MM.1S (cell line): ENCODE measurements at regions not wholly inside any gene's neighbourhood (a gene's known extent, or its start where the extent isn't known, plus 50 kb on each side); places are given as distances from the start of the nearest gene placed in this dataset.

ENCODE experiments used
- DNase-seq: peaks from one replicate; pipeline ENCODE4 v3.0.0-alpha.2; 2015
- H2AFZ ChIP-seq: fragments of 300-600 bp; sonication (generic); 2 replicates; pipeline ENCODE4 v1.6.0; 2016; ENCODE audit warnings: antibody characterized with exemption, low read length
- H3F3A ChIP-seq: fragments of 300-600 bp; sonication (generic); 2 replicates; pipeline ENCODE4 v1.6.1; 2016; ENCODE audit warnings: mild to moderate bottlenecking, antibody characterized with exemption, low read length, moderate library complexity, mixed read lengths; ENCODE audit not compliant: insufficient read depth
- H3K27ac ChIP-seq: fragments of 300-600 bp; sonication (generic); 2 replicates; pipeline ENCODE4 v1.5.1; 2016; ENCODE audit warnings: mild to moderate bottlenecking, low read length
- H3K27me3 ChIP-seq: fragments of 300-600 bp; sonication (generic); replicated peaks from 2 replicates; pipeline ENCODE4 v1.6.0; 2016; ENCODE audit warnings: low read length; ENCODE audit not compliant: insufficient read depth
- H3K36me3 ChIP-seq: fragments of 300-600 bp; sonication (generic); replicated peaks from 2 replicates; pipeline ENCODE4 v1.6.1; 2016; ENCODE audit warnings: mild to moderate bottlenecking, low read length, mixed read lengths; ENCODE audit not compliant: insufficient read depth
- H3K4me1 ChIP-seq: fragments of 300-600 bp; sonication (generic); 2 replicates; pipeline ENCODE4 v1.6.1; 2016; ENCODE audit warnings: low read length, mixed read lengths
- H3K4me2 ChIP-seq: fragments of 300-600 bp; sonication (generic); 2 replicates; pipeline ENCODE4 v1.6.0; 2016; ENCODE audit warnings: low read depth, low read length
- H3K4me3 ChIP-seq: fragments of 300-600 bp; sonication (generic); 2 replicates; pipeline ENCODE4 v1.5.1; 2016; ENCODE audit warnings: low read length, mixed read lengths
- H3K79me2 ChIP-seq: fragments of 300-600 bp; sonication (generic); 2 replicates; pipeline ENCODE4 v1.6.1; 2016; ENCODE audit warnings: mixed run types, low read length, mixed read lengths
- H3K9ac ChIP-seq: fragments of 300-600 bp; sonication (generic); 2 replicates; pipeline ENCODE4 v1.6.1; 2016; ENCODE audit warnings: low read length, mixed read lengths
- H3K9me2 ChIP-seq: fragments of 300-600 bp; sonication (generic); replicated peaks from 2 replicates; pipeline ENCODE4 v1.6.1; 2016; ENCODE audit warnings: mild to moderate bottlenecking, low read length, mixed read lengths; ENCODE audit not compliant: insufficient read depth
- H3K9me3 ChIP-seq: fragments of 300-600 bp; sonication (generic); replicated peaks from 2 replicates; pipeline ENCODE4 v1.6.1; 2016; ENCODE audit warnings: mild to moderate bottlenecking, low read length, mixed read lengths; ENCODE audit not compliant: insufficient read depth
- H4K20me1 ChIP-seq: fragments of 300-600 bp; sonication (generic); 2 replicates; pipeline ENCODE4 v1.6.1; 2016; ENCODE audit warnings: mild to moderate bottlenecking, low read length, moderate library complexity, mixed read lengths; ENCODE audit not compliant: insufficient read depth
- CTCF ChIP-seq: fragments of 300-600 bp; sonication (generic); IDR thresholded peaks from 2 replicates; pipeline ENCODE4 v1.5.1; 2016; ENCODE audit warnings: antibody characterized with exemption, low read length, mixed read lengths
- EZH2 ChIP-seq: fragments of 300-600 bp; sonication (generic); optimal IDR thresholded peaks from 2 replicates; pipeline ENCODE3; 2017; ENCODE audit warnings: low read depth, mild to moderate bottlenecking, antibody characterized with exemption, low read length, mixed read lengths
- EZH2phosphoT487 ChIP-seq: fragments of 300-600 bp; sonication (generic); IDR thresholded peaks from 2 replicates; pipeline ENCODE4 v1.6.1; 2018; ENCODE audit warnings: antibody characterized with exemption, low read length

GRCh38 chr21:16502897-16503296 lies 773.1 kb downstream of the USP25 start:
- peaks cover 9% of the 10 kb centered on the region for H3K4me1 ChIP-seq
- H3K9me3 ChIP-seq = no peaks in the 10 kb centered on the region
- no peak overlapping the region for H2AFZ ChIP-seq
- no peaks in the 10 kb centered on the region for H3K36me3 ChIP-seq
- no peak for TF ChIP-seq EZH2
- TF ChIP-seq EZH2phosphoT487 = no peak
- no peak for TF ChIP-seq CTCF
- no peak for DNase-seq
- no peak overlapping the region; the same call in 1 of the 2 replicates for H3K27ac ChIP-seq
- peaks cover 38% of the 10 kb centered on the region for H3K27me3 ChIP-seq
- peak overlapping the region; percentile 44; the same call in 1 of the 2 replicates for H3K4me2 ChIP-seq
- H3K4me3 ChIP-seq = no peak overlapping the region
- H3K79me2 ChIP-seq = no peaks in the 10 kb centered on the region
- H3K9me2 ChIP-seq = no peaks in the 10 kb centered on the region
- no peaks in the 10 kb centered on the region for H3F3A ChIP-seq
- H3K9ac ChIP-seq = no peak overlapping the region
- H4K20me1 ChIP-seq = no peaks in the 10 kb centered on the region

- Histone ChIP-seq H3K9me2 (no peaks in the 10 kb centered on the region), H3K79me2 (no peaks in the 10 kb centered on the region), H3K27ac (no peak overlapping the region), H3K27me3 (peaks cover 35% of the 10 kb centered on the region), H3F3A (no peaks in the 10 kb centered on the region), H3K4me3 (no peak overlapping the region), H3K4me2 (no peak overlapping the region), H3K9me3 (no peaks in the 10 kb centered on the region), H3K4me1 (peaks cover 9% of the 10 kb centered on the region), H3K36me3 (no peaks in the 10 kb centered on the region), H2AFZ (no peak overlapping the region), H4K20me1 (no peaks in the 10 kb centered on the region), H3K9ac (no peak overlapping the region)
- no peak for DNase-seq
- no peak for TF ChIP-seq EZH2phosphoT487
- TF ChIP-seq EZH2 = no peak
- TF ChIP-seq CTCF = no peak
Measured at GRCh38 chr21:16504281-16504680, 774.5 kb downstream of the USP25 start.

- H3K9ac ChIP-seq = no peak overlapping the region
- H3K9me3 ChIP-seq = no peaks in the 10 kb centered on the region
- TF ChIP-seq CTCF (no peak), EZH2 (no peak), EZH2phosphoT487 (no peak)
- no peaks in the 10 kb centered on the region for H3K36me3 ChIP-seq
- H3K4me2 ChIP-seq = no peak overlapping the region
- peaks cover 9% of the 10 kb centered on the region for H3K4me1 ChIP-seq
- H3K27me3 ChIP-seq = peaks cover 32% of the 10 kb centered on the region
- no peaks in the 10 kb centered on the region for H4K20me1 ChIP-seq
- H3K9me2 ChIP-seq = no peaks in the 10 kb centered on the region
- no peaks in the 10 kb centered on the region for H3F3A ChIP-seq
- no peak overlapping the region for H3K4me3 ChIP-seq
- no peak for DNase-seq
- H3K79me2 ChIP-seq = no peaks in the 10 kb centered on the region
- no peak overlapping the region for H3K27ac ChIP-seq
- H2AFZ ChIP-seq = no peak overlapping the region
Measured at GRCh38 chr21:16504766-16505165, 775.0 kb downstream of the USP25 start.

GRCh38 chr21:16509476-16509875 lies 779.7 kb downstream of the USP25 start:
- no peaks in the 10 kb centered on the region for H3K36me3 ChIP-seq
- no peak for DNase-seq
- no peaks in the 10 kb centered on the region for H3K9me3 ChIP-seq
- no peak overlapping the region for H2AFZ ChIP-seq
- no peak overlapping the region for H3K4me2 ChIP-seq
- no peak overlapping the region for H3K9ac ChIP-seq
- no peaks in the 10 kb centered on the region for H3F3A ChIP-seq
- H4K20me1 ChIP-seq = no peaks in the 10 kb centered on the region
- TF ChIP-seq EZH2phosphoT487 (no peak), CTCF (no peak), EZH2 (no peak)
- H3K9me2 ChIP-seq = no peaks in the 10 kb centered on the region
- H3K27ac ChIP-seq = no peak overlapping the region
- no peaks in the 10 kb centered on the region; the same call in none of the 2 replicates for H3K27me3 ChIP-seq
- no peaks in the 10 kb centered on the region for H3K79me2 ChIP-seq
- H3K4me1 ChIP-seq = no peaks in the 10 kb centered on the region
- no peak overlapping the region for H3K4me3 ChIP-seq
